ENCODE measurements at regions not wholly inside any gene's neighbourhood (a gene's known extent, or its start where the extent isn't known, plus 50 kb on each side); places are given as distances from the start of the nearest gene placed in this dataset.

GRCh38 chr10:90642650-90643049 is 215.2 kb downstream of the HTR7 start:
- Histone ChIP-seq H3K4me1 (peaks cover 34% of the 10 kb centered on the region), H3K36me3 (ENCODE audit: control insufficient read depth, insufficient read depth, low read length) (no peaks in the 10 kb centered on the region), H2AFZ (peak overlapping the region; percentile 3), H3K9ac (no peak overlapping the region), H3K4me3 (ENCODE audit: low read depth, low read length) (no peak overlapping the region), H3K27ac (peak overlapping the region; percentile 84), H3K9me3 (ENCODE audit: control insufficient read depth, low read length) (no peaks in the 10 kb centered on the region), H3K4me2 (ENCODE audit: low read length) (no peak overlapping the region), H3K79me2 (peaks cover 3% of the 10 kb centered on the region), H3K27me3 (ENCODE audit: control insufficient read depth, insufficient read depth, low read length) (no peaks in the 10 kb centered on the region)
- no peak for TF ChIP-seq CTCF (IDR thresholded peaks at IDR 0.05)

- Histone ChIP-seq H3K79me2 (no peaks in the 10 kb centered on the region), H3K4me3 (ENCODE audit: low read depth, low read length) (no peak overlapping the region), H3K27ac (peak overlapping the region; percentile 84), H3K4me2 (ENCODE audit: low read length) (no peak overlapping the region), H3K36me3 (ENCODE audit: control insufficient read depth, insufficient read depth, low read length) (no peaks in the 10 kb centered on the region), H3K4me1 (peaks cover 34% of the 10 kb centered on the region), H3K27me3 (ENCODE audit: control insufficient read depth, insufficient read depth, low read length) (no peaks in the 10 kb centered on the region), H2AFZ (no peak overlapping the region), H3K9me3 (ENCODE audit: control insufficient read depth, low read length) (no peaks in the 10 kb centered on the region), H3K9ac (no peak overlapping the region)
- no peak for TF ChIP-seq CTCF (IDR thresholded peaks at IDR 0.05)
Measured at GRCh38 chr10:90644165-90644564, 213.7 kb downstream of the HTR7 start.

GRCh38 chr10:90650858-90651257 is 207.0 kb downstream of the HTR7 start:
- no peak overlapping the region for H2AFZ ChIP-seq
- H3K27ac ChIP-seq, result no peak overlapping the region
- no peak for TF ChIP-seq CTCF (IDR thresholded peaks at IDR 0.05)
- no peak overlapping the region for H3K4me2 ChIP-seq (ENCODE audit: low read length)
- H3K9me3 ChIP-seq (ENCODE audit: control insufficient read depth, low read length), result no peaks in the 10 kb centered on the region
- no peaks in the 10 kb centered on the region for H3K27me3 ChIP-seq (ENCODE audit: control insufficient read depth, insufficient read depth, low read length)
- H3K9ac ChIP-seq, result no peak overlapping the region
- H3K4me3 ChIP-seq (ENCODE audit: low read depth, low read length), result no peak overlapping the region
- no peaks in the 10 kb centered on the region for H3K4me1 ChIP-seq
- peaks cover 18% of the 10 kb centered on the region for H3K79me2 ChIP-seq
- H3K36me3 ChIP-seq (ENCODE audit: control insufficient read depth, insufficient read depth, low read length), result no peaks in the 10 kb centered on the region

GRCh38 chr10:90652519-90652918 is 205.3 kb downstream of the HTR7 start:
- no peaks in the 10 kb centered on the region for H3K4me1 ChIP-seq
- peak; percentile 30 for TF ChIP-seq CTCF (IDR thresholded peaks at IDR 0.05)
- H3K9ac ChIP-seq, result no peak overlapping the region
- H3K9me3 ChIP-seq (ENCODE audit: control insufficient read depth, low read length), result no peaks in the 10 kb centered on the region
- H2AFZ ChIP-seq, result no peak overlapping the region
- H3K27ac ChIP-seq, result peak overlapping the region; percentile 19
- H3K27me3 ChIP-seq (ENCODE audit: control insufficient read depth, insufficient read depth, low read length), result no peaks in the 10 kb centered on the region
- H3K4me3 ChIP-seq (ENCODE audit: low read depth, low read length), result no peak overlapping the region
- no peaks in the 10 kb centered on the region for H3K36me3 ChIP-seq (ENCODE audit: control insufficient read depth, insufficient read depth, low read length)
- H3K79me2 ChIP-seq, result peaks cover 32% of the 10 kb centered on the region
- no peak overlapping the region for H3K4me2 ChIP-seq (ENCODE audit: low read length)

GRCh38 chr10:90658791-90659190 is 199.0 kb downstream of the HTR7 start:
- H3K9me3 ChIP-seq (ENCODE audit: control insufficient read depth, low read length), result no peaks in the 10 kb centered on the region
- no peak overlapping the region for H3K27ac ChIP-seq

More at GRCh38 chr10:90658791-90659190, 199.0 kb downstream of the HTR7 start:
- no peak overlapping the region for H3K9ac ChIP-seq
- H2AFZ ChIP-seq, result no peak overlapping the region
- TF ChIP-seq CTCF (IDR thresholded peaks at IDR 0.05), result no peak
- no peaks in the 10 kb centered on the region for H3K4me1 ChIP-seq
- no peaks in the 10 kb centered on the region for H3K36me3 ChIP-seq (ENCODE audit: control insufficient read depth, insufficient read depth, low read length)
- H3K27me3 ChIP-seq (ENCODE audit: control insufficient read depth, insufficient read depth, low read length), result no peaks in the 10 kb centered on the region
- no peak overlapping the region for H3K4me2 ChIP-seq (ENCODE audit: low read length)
- peaks cover 42% of the 10 kb centered on the region for H3K79me2 ChIP-seq
- H3K4me3 ChIP-seq (ENCODE audit: low read depth, low read length), result no peak overlapping the region

Measured in parathyroid adenoma (tissue), 2 donors.